Osteocyte (in vitro differentiated cells): ENCODE measurements at regions not wholly inside any gene's neighbourhood (a gene's known extent, or its start where the extent isn't known, plus 50 kb on each side); places are given as distances from the start of the nearest gene placed in this dataset.

Experiments used
- DNase-seq: peaks from one replicate; pipeline ENCODE4 v3.0.0; 2021; ENCODE audit warnings: mixed read lengths; ENCODE audit not compliant: unreplicated experiment; ENCODE audit errors: extremely low spot score
- H3K27ac Mint-ChIP-seq: one replicate; pipeline ENCODE4 v1.8.0; 2021; ENCODE audit warnings: mild to moderate bottlenecking, mixed read lengths; ENCODE audit not compliant: unreplicated experiment
- H3K27me3 Mint-ChIP-seq: one replicate; pipeline ENCODE4 v1.8.0; 2021; ENCODE audit warnings: mixed read lengths; ENCODE audit not compliant: unreplicated experiment
- H3K36me3 Mint-ChIP-seq: one replicate; pipeline ENCODE4 v1.8.0; 2021; ENCODE audit warnings: mixed read lengths; ENCODE audit not compliant: unreplicated experiment
- H3K4me1 Mint-ChIP-seq: one replicate; pipeline ENCODE4 v1.8.0; 2021; ENCODE audit warnings: mixed read lengths; ENCODE audit not compliant: unreplicated experiment
- H3K4me3 Mint-ChIP-seq: one replicate; pipeline ENCODE4 v1.8.0; 2021; ENCODE audit warnings: mild to moderate bottlenecking, moderate library complexity, mixed read lengths; ENCODE audit not compliant: unreplicated experiment
- H3K9me3 Mint-ChIP-seq: one replicate; pipeline ENCODE4 v1.8.0; 2021; ENCODE audit warnings: mixed read lengths; ENCODE audit not compliant: unreplicated experiment
- CTCF ChIP-seq: fragments of 200-600 bp; sonication (generic); IDR thresholded peaks from 2 replicates; pipeline ENCODE4 v1.5.0; 2021; ENCODE audit warnings: antibody characterized with exemption, mild to moderate bottlenecking, moderate library complexity

GRCh38 chr6:134740473-134741199, 209.3 kb downstream of the ALDH8A1 start:
- no peak for DNase-seq
- peaks cover 30% of the 10 kb centered on the region for H3K4me1 Mint-ChIP-seq
- no peaks in the 10 kb centered on the region for H3K9me3 Mint-ChIP-seq

GRCh38 chr6:134740027-134740373, 209.9 kb downstream of the ALDH8A1 start:
- DNase-seq, result no peak
- Mint-ChIP-seq H3K4me1 (peaks cover 30% of the 10 kb centered on the region), H3K9me3 (no peaks in the 10 kb centered on the region), H3K4me3 (no peak overlapping the region), H3K27ac (peak overlapping the region; percentile 65), H3K36me3 (no peaks in the 10 kb centered on the region), H3K27me3 (no peaks in the 10 kb centered on the region)
- no peak for TF ChIP-seq CTCF

More at GRCh38 chr6:134740473-134741199, 209.3 kb downstream of the ALDH8A1 start:
- Mint-ChIP-seq H3K27me3 (no peaks in the 10 kb centered on the region), H3K27ac (peak overlapping the region; percentile 65), H3K36me3 (no peaks in the 10 kb centered on the region), H3K4me3 (no peak overlapping the region)
- no peak for TF ChIP-seq CTCF

GRCh38 chr6:134739299-134740026, 210.4 kb downstream of the ALDH8A1 start:
- no peak for DNase-seq
- TF ChIP-seq CTCF, result no peak
- Mint-ChIP-seq H3K36me3 (no peaks in the 10 kb centered on the region), H3K4me1 (peaks cover 30% of the 10 kb centered on the region), H3K9me3 (no peaks in the 10 kb centered on the region), H3K27ac (peak overlapping the region; percentile 65), H3K27me3 (no peaks in the 10 kb centered on the region), H3K4me3 (no peak overlapping the region)

GRCh38 chr6:134738211-134738885, 211.6 kb downstream of the ALDH8A1 start:
- Mint-ChIP-seq H3K27me3 (no peaks in the 10 kb centered on the region), H3K4me1 (peaks cover 21% of the 10 kb centered on the region), H3K4me3 (no peak overlapping the region), H3K9me3 (no peaks in the 10 kb centered on the region), H3K36me3 (no peaks in the 10 kb centered on the region), H3K27ac (no peak overlapping the region)
- TF ChIP-seq CTCF, result no peak
- no peak for DNase-seq

- no peak for TF ChIP-seq CTCF
- H3K27ac Mint-ChIP-seq, result no peak overlapping the region
- peaks cover 23% of the 10 kb centered on the region for H3K4me1 Mint-ChIP-seq
- H3K9me3 Mint-ChIP-seq, result no peaks in the 10 kb centered on the region
- no peaks in the 10 kb centered on the region for H3K36me3 Mint-ChIP-seq
- no peaks in the 10 kb centered on the region for H3K27me3 Mint-ChIP-seq
- no peak overlapping the region for H3K4me3 Mint-ChIP-seq
- DNase-seq, result no peak
Observed at GRCh38 chr6:134735461-134735860, 214.4 kb downstream of the ALDH8A1 start.
